Colonic mucosa (tissue), 4 donors: ENCODE measurements at regions not wholly inside any gene's neighbourhood (a gene's known extent, or its start where the extent isn't known, plus 50 kb on each side); places are given as distances from the start of the nearest gene placed in this dataset.

ENCODE experiments used
- DNase-seq: peaks from one replicate; pipeline ENCODE4 v3.0.0-alpha.2; 2020
- H3K27ac ChIP-seq: fragments of 200-600 bp; one replicate; pipeline ENCODE4 v1.8.0; 2021
- H3K27me3 ChIP-seq: fragments of 200-600 bp; one replicate; pipeline ENCODE4 v1.8.0; 2021
- H3K36me3 ChIP-seq: fragments of 200-600 bp; one replicate; pipeline ENCODE4 v1.8.0; 2021
- H3K4me1 ChIP-seq: fragments of 200-600 bp; one replicate; pipeline ENCODE4 v1.8.0; 2021; ENCODE audit warnings: mild to moderate bottlenecking
- H3K4me3 ChIP-seq: fragments of 200-600 bp; one replicate; pipeline ENCODE4 v1.8.0; 2021
- H3K9ac ChIP-seq, 2 donors: one replicate each; pipeline ENCODE4 v1.7.0; 2013; ENCODE audit warnings: control low read depth in 2 of 2, low read depth in 2 of 2, low read length in 2 of 2
- H3K9me3 ChIP-seq: fragments of 200-600 bp; one replicate; pipeline ENCODE4 v1.8.0; 2021
- CTCF ChIP-seq: fragments of 200-600 bp; IDR thresholded peaks from one replicate; pipeline ENCODE4 v1.8.0; 2022; ENCODE audit warnings: antibody characterized with exemption, mild to moderate bottlenecking
- intact Hi-C: fragments of 100-400 bp; cut with DNase I; formaldehyde crosslinking; loops from one replicate; pipeline ENCODE4 v1.14.1; 2022
- donor health status: healthy.
- donor health status: DM: no; HTN: no; CAD: no.
- donor health status: DM: no; HTN: no; CAD: no.

GRCh38 chr4:60326735-60327134 lies 873.4 kb upstream of the ADGRL3 start:
- no peak for TF ChIP-seq CTCF
- no peaks in the 10 kb centered on the region for H3K36me3 ChIP-seq
- intact Hi-C loops, result no loop called here

GRCh38 chr4:60327651-60328050 lies 872.5 kb upstream of the ADGRL3 start:
- no peak for DNase-seq
- H3K27ac ChIP-seq, result no peak overlapping the region

More at GRCh38 chr4:60326735-60327134, 873.4 kb upstream of the ADGRL3 start:
- Histone ChIP-seq H3K27ac (no peak overlapping the region), H3K4me3 (no peak overlapping the region), H3K4me1 (no peaks in the 10 kb centered on the region), H3K9me3 (no peaks in the 10 kb centered on the region), H3K9ac (no peak overlapping the region), H3K27me3 (no peaks in the 10 kb centered on the region)
- DNase-seq, result no peak

GRCh38 chr4:60344908-60345307 lies 855.2 kb upstream of the ADGRL3 start:
- H3K4me3 ChIP-seq, result no peak overlapping the region
- no peaks in the 10 kb centered on the region for H3K4me1 ChIP-seq
- H3K36me3 ChIP-seq, result no peaks in the 10 kb centered on the region
- intact Hi-C loops, result no loop called here
- no peak for TF ChIP-seq CTCF
- no peak overlapping the region for H3K27ac ChIP-seq
- no peaks in the 10 kb centered on the region for H3K27me3 ChIP-seq
- no peak overlapping the region for H3K9ac ChIP-seq
- no peaks in the 10 kb centered on the region for H3K9me3 ChIP-seq
- DNase-seq, result no peak

More at GRCh38 chr4:60327651-60328050, 872.5 kb upstream of the ADGRL3 start:
- Histone ChIP-seq H3K4me1 (no peaks in the 10 kb centered on the region), H3K27me3 (no peaks in the 10 kb centered on the region), H3K9ac (no peak overlapping the region), H3K9me3 (no peaks in the 10 kb centered on the region), H3K36me3 (no peaks in the 10 kb centered on the region), H3K4me3 (no peak overlapping the region)
- intact Hi-C loops, result no loop called here
- no peak for TF ChIP-seq CTCF

GRCh38 chr4:60345392-60345791 lies 854.7 kb upstream of the ADGRL3 start:
- H3K4me3 ChIP-seq, result no peak overlapping the region
- no peaks in the 10 kb centered on the region for H3K36me3 ChIP-seq
- no peak for DNase-seq
- no peak overlapping the region for H3K9ac ChIP-seq
- intact Hi-C loops, result no loop called here
- TF ChIP-seq CTCF, result no peak
- H3K4me1 ChIP-seq, result no peaks in the 10 kb centered on the region
- H3K27me3 ChIP-seq, result no peaks in the 10 kb centered on the region
- no peaks in the 10 kb centered on the region for H3K9me3 ChIP-seq
- H3K27ac ChIP-seq, result no peak overlapping the region

GRCh38 chr4:60359746-60360367 lies 840.3 kb upstream of the ADGRL3 start:
- Histone ChIP-seq H3K9me3 (no peaks in the 10 kb centered on the region), H3K27ac (no peak overlapping the region), H3K9ac (no peak overlapping the region), H3K4me3 (no peak overlapping the region), H3K36me3 (no peaks in the 10 kb centered on the region), H3K4me1 (no peaks in the 10 kb centered on the region), H3K27me3 (no peaks in the 10 kb centered on the region)
- TF ChIP-seq CTCF, result no peak
- DNase-seq, result no peak
- intact Hi-C loops, result no loop called here
